Mesenteric fat pad (tissue), 1 donor: ENCODE measurements at regions not wholly inside any gene's neighbourhood (a gene's known extent, or its start where the extent isn't known, plus 50 kb on each side); places are given as distances from the start of the nearest gene placed in this dataset.

Experiments used
- DNase-seq: peaks from one replicate; pipeline ENCODE4 v3.0.0-alpha.2; 2020; ENCODE audit warnings: low spot score
- donor health status: DM: yes; HTN: yes; CAD: no.

GRCh38 chr3:13266005-13266404, 154.1 kb downstream of the NUP210 start:
- DNase-seq = no peak

GRCh38 chr3:13265507-13265906, 154.6 kb downstream of the NUP210 start:
- no peak for DNase-seq

- no peak for DNase-seq
These were observed 155.1 kb downstream of the NUP210 start for GRCh38 chr3:13265016-13265415.

- no peak for DNase-seq
These were observed 155.7 kb downstream of the NUP210 start for GRCh38 chr3:13264468-13264795.

- no peak for DNase-seq
These were observed 156.2 kb downstream of the NUP210 start for GRCh38 chr3:13263770-13264467.

- no peak for DNase-seq
These were observed 157.5 kb downstream of the NUP210 start for GRCh38 chr3:13262493-13263211.

DNA sequence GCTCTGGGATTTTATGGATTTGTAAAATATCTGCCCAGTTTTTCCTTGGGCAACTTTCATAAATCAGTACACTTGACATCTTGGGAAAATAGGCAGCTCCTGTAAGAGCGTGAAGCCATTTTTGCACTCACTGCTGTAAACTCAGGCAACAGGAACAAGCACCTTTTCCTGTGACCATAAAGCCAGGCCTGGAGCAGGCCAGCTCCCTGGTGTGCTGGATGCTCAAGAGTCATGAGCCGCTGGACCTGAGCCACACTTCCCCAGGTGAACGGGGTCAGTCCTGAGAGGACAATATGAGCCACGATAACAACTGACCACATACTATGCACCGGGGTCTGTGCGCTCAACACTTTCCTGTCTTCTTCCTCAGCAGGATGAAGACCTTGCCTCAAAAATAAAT, 158.2 kb downstream of the NUP210 start:
- DNase-seq = no peak

- DNase-seq = no peak
These were observed 158.9 kb downstream of the NUP210 start for GRCh38 chr3:13261104-13261830.

GRCh38 chr3:13260259-13261103, 159.6 kb downstream of the NUP210 start:
- DNase-seq = no peak

GRCh38 chr3:13259831-13260230, 160.3 kb downstream of the NUP210 start:
- no peak for DNase-seq

DNA sequence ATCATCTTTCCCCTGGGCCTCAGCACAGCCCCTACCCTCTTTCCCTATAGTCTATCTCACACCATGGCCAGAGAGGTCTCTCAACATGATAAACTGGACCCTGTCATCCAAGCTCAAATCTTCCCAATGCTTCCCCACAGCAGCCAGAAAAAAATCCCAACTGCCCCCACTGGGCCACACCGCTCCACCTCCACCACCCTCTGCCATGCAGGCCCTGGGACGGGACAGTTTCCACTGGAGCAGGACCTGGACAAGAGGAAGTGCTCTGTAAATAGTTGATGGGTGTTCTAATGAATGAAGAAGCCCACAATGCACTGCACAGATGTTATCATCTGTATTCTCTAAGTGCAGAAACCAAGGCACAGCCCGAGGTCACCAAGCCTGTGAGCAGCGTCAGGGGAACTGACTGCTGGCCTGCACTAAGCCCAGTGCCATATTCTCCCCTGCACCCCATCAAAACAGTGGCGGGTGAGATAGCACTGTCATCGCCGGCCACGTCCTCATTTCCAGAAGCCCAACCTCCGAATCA, 161.1 kb downstream of the NUP210 start:
- no peak for DNase-seq

- DNase-seq = no peak
These were observed 161.8 kb downstream of the NUP210 start for GRCh38 chr3:13258280-13258679.

DNA sequence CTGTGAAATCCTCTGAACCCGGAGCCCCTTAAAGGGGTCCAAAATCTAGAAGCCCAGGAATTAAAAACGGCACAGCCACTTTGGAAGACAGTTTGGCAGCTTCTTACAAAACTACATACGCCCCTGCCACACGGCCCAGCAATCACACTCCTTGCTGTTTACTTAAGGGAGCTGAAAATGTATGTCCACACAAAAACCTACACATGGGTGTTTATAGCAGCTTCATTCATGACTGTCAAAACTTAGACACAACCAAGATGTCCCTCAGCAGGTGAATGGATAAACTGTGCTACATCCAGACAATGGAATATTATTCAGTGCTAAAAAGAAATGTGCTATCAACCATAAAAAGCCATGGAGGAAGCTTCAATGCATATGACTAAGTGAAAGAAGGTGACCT, 162.5 kb downstream of the NUP210 start:
- DNase-seq = no peak

GRCh38 chr3:13256845-13257244, 163.3 kb downstream of the NUP210 start:
- no peak for DNase-seq

GRCh38 chr3:13254028-13254951, 165.8 kb downstream of the NUP210 start:
- DNase-seq = no peak

DNA sequence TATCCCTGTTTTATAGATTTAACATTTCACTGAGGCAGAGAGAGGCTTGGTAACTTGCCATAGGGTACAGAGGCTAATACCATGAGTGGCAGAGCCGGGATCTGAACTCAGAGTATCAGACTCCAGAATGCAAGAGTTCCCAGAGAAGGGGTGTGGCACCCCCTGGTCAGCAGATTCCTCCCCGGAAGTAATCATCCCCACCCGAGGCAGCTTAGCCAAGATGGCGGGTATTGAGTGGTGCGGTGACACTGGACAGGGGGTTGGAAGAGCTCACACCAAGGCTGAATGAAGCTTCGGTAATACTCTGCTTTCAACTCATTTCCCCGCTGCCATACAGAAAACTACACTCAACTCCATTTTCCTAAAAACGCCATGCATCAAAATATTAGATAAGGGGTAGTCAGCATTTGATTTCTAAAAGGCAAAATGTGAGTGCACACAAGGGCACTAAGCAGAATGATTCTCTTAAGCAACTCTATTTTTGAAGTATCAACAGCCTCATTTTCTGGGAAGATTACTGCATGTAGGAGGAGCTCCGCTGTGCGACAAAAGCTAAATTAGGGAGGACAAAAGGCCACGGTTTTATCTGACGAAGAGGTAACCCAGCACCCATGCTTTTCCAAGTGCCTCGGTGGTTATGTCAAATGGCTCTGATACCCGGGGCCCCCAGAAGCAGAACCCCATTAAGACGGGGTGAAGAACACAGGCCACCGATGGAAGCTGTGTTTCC, 166.7 kb downstream of the NUP210 start:
- DNase-seq = no peak

GRCh38 chr3:13252207-13252606, 167.9 kb downstream of the NUP210 start:
- no peak for DNase-seq

- DNase-seq = no peak
These were observed 168.8 kb downstream of the NUP210 start for GRCh38 chr3:13251166-13251903.
